Liver (tissue), 8 donors: ENCODE measurements at regions not wholly inside any gene's neighbourhood (a gene's known extent, or its start where the extent isn't known, plus 50 kb on each side); places are given as distances from the start of the nearest gene placed in this dataset.

ENCODE experiments used
- DNase-seq: peaks from one replicate; pipeline ENCODE4 v3.0.0-alpha.2; 2017; ENCODE audit warnings: low spot score
- H3K27ac ChIP-seq, 2 donors: one replicate each; pipeline ENCODE4 v1.7.0; 2013; ENCODE audit warnings: inconsistent platforms in 2 of 2, low read length in 2 of 2, control low read depth in 1 of 2, low read depth in 1 of 2, mild to moderate bottlenecking in 1 of 2
- H3K27me3 ChIP-seq, 4 donors: one replicate each; pipeline versions ENCODE4 v1.6.1 to v1.7.0; 2013; ENCODE audit warnings: low read length in 3 of 4, inconsistent platforms in 1 of 4, mild to moderate bottlenecking in 1 of 4, moderate library complexity in 1 of 4; ENCODE audit not compliant: control insufficient read depth in 4 of 4, insufficient read depth in 4 of 4
- H3K36me3 ChIP-seq, 4 donors: one replicate each; pipeline versions ENCODE4 v1.6.1 to v1.7.0; 2013; ENCODE audit warnings: low read length in 3 of 4, mild to moderate bottlenecking in 3 of 4, low read depth in 1 of 4, moderate library complexity in 1 of 4; ENCODE audit not compliant: control insufficient read depth in 4 of 4, insufficient read depth in 3 of 4
- H3K4me1 ChIP-seq, 4 donors: one replicate each; pipeline versions ENCODE4 v1.6.1 to v1.7.0; 2013; ENCODE audit warnings: low read length in 3 of 4, mild to moderate bottlenecking in 3 of 4, moderate library complexity in 1 of 4; ENCODE audit not compliant: control insufficient read depth in 4 of 4, insufficient read depth in 4 of 4
- H3K4me3 ChIP-seq, 3 donors: one replicate each; pipeline versions ENCODE4 v1.6.1 to v1.7.0; 2013; ENCODE audit warnings: low read length in 3 of 3, control low read depth in 1 of 3, low read depth in 1 of 3, mild to moderate bottlenecking in 1 of 3
- H3K9ac ChIP-seq, 2 donors: one replicate each; pipeline ENCODE4 v1.7.0; 2013; ENCODE audit warnings: low read length in 2 of 2, mild to moderate bottlenecking in 2 of 2, moderate library complexity in 2 of 2, control low read depth in 1 of 2, low read depth in 1 of 2
- H3K9me3 ChIP-seq, 4 donors: one replicate each; pipeline versions ENCODE4 v1.6.1 to v1.7.0; 2013; ENCODE audit warnings: low read length in 3 of 4; ENCODE audit not compliant: control insufficient read depth in 4 of 4
- EGR1 ChIP-seq, 2 donors: IDR thresholded peaks; 2 replicates each; pipeline ENCODE4 v1.6.1; 2016 to 2018; ENCODE audit warnings: antibody characterized with exemption in 2 of 2, low read depth in 2 of 2
- FOXA1 ChIP-seq: IDR thresholded peaks from 2 replicates; pipeline ENCODE4 v1.6.1; 2016; ENCODE audit warnings: antibody characterized with exemption
- GABPA ChIP-seq, 2 donors: IDR thresholded peaks in 1 of 2; conservative IDR thresholded peaks in 1 of 2; 2 replicates each; pipeline ENCODE4 v1.6.1; 2016; ENCODE audit warnings: antibody characterized with exemption in 2 of 2, mild to moderate bottlenecking in 1 of 2, moderate library complexity in 1 of 2
- HNF4A ChIP-seq, 2 donors: conservative IDR thresholded peaks; 2 replicates each; pipeline ENCODE4 v1.6.1; 2016; ENCODE audit warnings: antibody characterized with exemption in 2 of 2, mild to moderate bottlenecking in 2 of 2
- HNF4G ChIP-seq: IDR thresholded peaks from 2 replicates; pipeline ENCODE4 v1.6.1; 2016; ENCODE audit warnings: antibody characterized with exemption
- JUND ChIP-seq, 2 donors: IDR thresholded peaks; 2 replicates each; pipeline ENCODE4 v1.6.1; 2016; ENCODE audit warnings: antibody characterized with exemption in 2 of 2
- RAD21 ChIP-seq, 2 donors: IDR thresholded peaks; 2 replicates each; pipeline ENCODE4 v1.6.1; 2016; ENCODE audit warnings: antibody characterized with exemption in 2 of 2, mild to moderate bottlenecking in 2 of 2
- REST ChIP-seq: IDR thresholded peaks from 2 replicates; pipeline ENCODE4 v1.6.1; 2016; ENCODE audit warnings: antibody characterized with exemption, mild to moderate bottlenecking
- RXRA ChIP-seq, 2 donors: IDR thresholded peaks; 2 replicates each; pipeline ENCODE4 v1.6.1; 2017 to 2018; ENCODE audit warnings: antibody characterized with exemption in 2 of 2, mild to moderate bottlenecking in 1 of 2
- SP1 ChIP-seq: IDR thresholded peaks from 2 replicates; pipeline ENCODE4 v1.6.1; 2018; ENCODE audit warnings: antibody characterized with exemption, mild to moderate bottlenecking
- TAF1 ChIP-seq: conservative IDR thresholded peaks from 2 replicates; pipeline ENCODE4 v1.6.1; 2016; ENCODE audit warnings: antibody characterized with exemption, mild to moderate bottlenecking
- YY1 ChIP-seq: IDR thresholded peaks from 2 replicates; pipeline ENCODE4 v1.6.1; 2016; ENCODE audit warnings: antibody characterized with exemption, mild to moderate bottlenecking
- ZBTB33 ChIP-seq: IDR thresholded peaks from 2 replicates; pipeline ENCODE4 v1.6.1; 2016; ENCODE audit warnings: antibody characterized with exemption
- WGBS: extraction: QIAGEN DNeasy Blood & Tissue Kit; methylation state at CpG from one replicate; pipeline ENCODE4 v1.1.7; 2013; 5-methylcytosine and 5-hydroxymethylcytosine counted together
- TF ChIP-seq, protein P1 (sequence below): fragments of 150-350 bp; IDR thresholded peaks from 2 replicates; pipeline ENCODE4 v1.5.1; 2017; ENCODE audit warnings: improper control_type of control experiment, low read depth, low read length; ENCODE audit not compliant: missing input control
- TF ChIP-seq, protein P2 (sequence below): IDR thresholded peaks from 2 replicates; pipeline ENCODE4 v1.6.1; 2016; ENCODE audit warnings: antibody characterized with exemption
- donor health status: healthy.
- donor health status: healthy.
- donor health status: healthy.
- donor health status: healthy.
- donor health status: healthy.

GRCh38 chr18:45203677-45204076 lies 411.6 kb upstream of the SLC14A2 start (continued):
- TF ChIP-seq, protein P1, sequence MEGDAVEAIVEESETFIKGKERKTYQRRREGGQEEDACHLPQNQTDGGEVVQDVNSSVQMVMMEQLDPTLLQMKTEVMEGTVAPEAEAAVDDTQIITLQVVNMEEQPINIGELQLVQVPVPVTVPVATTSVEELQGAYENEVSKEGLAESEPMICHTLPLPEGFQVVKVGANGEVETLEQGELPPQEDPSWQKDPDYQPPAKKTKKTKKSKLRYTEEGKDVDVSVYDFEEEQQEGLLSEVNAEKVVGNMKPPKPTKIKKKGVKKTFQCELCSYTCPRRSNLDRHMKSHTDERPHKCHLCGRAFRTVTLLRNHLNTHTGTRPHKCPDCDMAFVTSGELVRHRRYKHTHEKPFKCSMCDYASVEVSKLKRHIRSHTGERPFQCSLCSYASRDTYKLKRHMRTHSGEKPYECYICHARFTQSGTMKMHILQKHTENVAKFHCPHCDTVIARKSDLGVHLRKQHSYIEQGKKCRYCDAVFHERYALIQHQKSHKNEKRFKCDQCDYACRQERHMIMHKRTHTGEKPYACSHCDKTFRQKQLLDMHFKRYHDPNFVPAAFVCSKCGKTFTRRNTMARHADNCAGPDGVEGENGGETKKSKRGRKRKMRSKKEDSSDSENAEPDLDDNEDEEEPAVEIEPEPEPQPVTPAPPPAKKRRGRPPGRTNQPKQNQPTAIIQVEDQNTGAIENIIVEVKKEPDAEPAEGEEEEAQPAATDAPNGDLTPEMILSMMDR, result no peak

DNA sequence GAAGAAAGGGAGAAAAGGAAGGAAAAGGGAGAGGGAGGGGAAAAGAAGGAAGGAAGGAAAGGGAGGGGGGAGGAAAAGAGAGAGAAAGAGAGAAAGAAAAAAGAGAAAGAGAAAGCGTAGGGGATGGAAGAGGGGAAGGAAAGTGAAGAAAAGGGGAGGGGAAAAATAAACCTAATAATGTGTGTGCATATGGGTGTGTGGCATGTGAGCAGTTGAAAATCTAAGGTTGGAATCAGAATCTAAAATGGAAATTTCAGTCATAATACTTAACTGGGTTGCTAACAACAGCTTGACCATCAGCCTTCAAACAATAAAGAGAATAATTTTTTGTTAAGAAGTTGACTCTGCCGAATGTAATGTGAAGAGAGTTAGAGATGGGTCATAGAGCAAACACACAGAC lies 407.9 kb upstream of the SLC14A2 start:
- Histone ChIP-seq H3K9me3 (no peaks in the 10 kb centered on the region), H3K36me3 (no peaks in the 10 kb centered on the region), H3K27me3 (no peaks in the 10 kb centered on the region), H3K9ac (no peak overlapping the region), H3K4me1 (no peaks in the 10 kb centered on the region), H3K27ac (no peak overlapping the region), H3K4me3 (no peak overlapping the region)
- WGBS, result 82% methylated on average over 2 of the region's 2 CpGs
- no peak for TF ChIP-seq EGR1 (IDR thresholded peaks at IDR 0.05; ENCODE audit: low read depth in 2 of 2)
- TF ChIP-seq HNF4A (conservative IDR thresholded peaks at IDR 0.05), result no peak
- TF ChIP-seq SP1, result no peak
- TF ChIP-seq RXRA (IDR thresholded peaks at IDR 0.05), result no peak
- TF ChIP-seq TAF1, result no peak
- no peak for TF ChIP-seq FOXA1
- TF ChIP-seq JUND (IDR thresholded peaks at IDR 0.05), result no peak
- TF ChIP-seq YY1, result no peak
- TF ChIP-seq, protein P1, result no peak
- no peak for TF ChIP-seq HNF4G
- TF ChIP-seq RAD21 (IDR thresholded peaks at IDR 0.05), result no peak
- TF ChIP-seq ZBTB33, result no peak
- DNase-seq, result no peak

DNA sequence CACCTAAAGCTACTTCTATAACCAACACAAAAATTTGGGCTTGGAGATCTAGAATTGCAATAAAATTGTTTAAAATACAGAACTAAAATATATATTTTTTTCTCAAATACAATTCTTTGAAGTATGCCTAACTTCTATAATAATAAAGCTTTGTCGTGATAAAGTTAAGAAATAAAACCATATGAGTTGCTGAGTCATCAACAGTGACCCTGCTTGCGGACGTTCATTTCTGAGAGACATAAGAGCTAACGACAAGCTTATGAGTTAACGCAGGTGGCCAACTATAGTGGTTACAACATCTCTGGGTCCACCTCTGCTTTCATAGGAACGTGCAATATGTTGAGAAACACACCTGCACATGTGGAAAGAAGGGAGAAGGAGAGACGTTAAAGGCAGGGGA lies 407.1 kb upstream of the SLC14A2 start:
- no peak for TF ChIP-seq GABPA (IDR thresholded peaks at IDR 0.05 in 1 of 2, conservative IDR thresholded peaks at IDR 0.05 in 1 of 2)
- TF ChIP-seq TAF1, result no peak
- no peak for TF ChIP-seq REST
- TF ChIP-seq YY1, result no peak
- TF ChIP-seq, protein P2, sequence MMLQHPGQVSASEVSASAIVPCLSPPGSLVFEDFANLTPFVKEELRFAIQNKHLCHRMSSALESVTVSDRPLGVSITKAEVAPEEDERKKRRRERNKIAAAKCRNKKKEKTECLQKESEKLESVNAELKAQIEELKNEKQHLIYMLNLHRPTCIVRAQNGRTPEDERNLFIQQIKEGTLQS, result no peak
- no peak for TF ChIP-seq HNF4A (conservative IDR thresholded peaks at IDR 0.05)
- no peak for TF ChIP-seq RAD21 (IDR thresholded peaks at IDR 0.05)
- no peak for TF ChIP-seq FOXA1
- no peak for TF ChIP-seq RXRA (IDR thresholded peaks at IDR 0.05)
- no peak for TF ChIP-seq ZBTB33
- TF ChIP-seq EGR1 (IDR thresholded peaks at IDR 0.05; ENCODE audit: low read depth in 2 of 2), result no peak
- no peak for TF ChIP-seq JUND (IDR thresholded peaks at IDR 0.05)
- TF ChIP-seq, protein P1, result no peak
- no peak for DNase-seq

More for the DNA sequence above, 407.1 kb upstream of the SLC14A2 start:
- Histone ChIP-seq H3K4me3 (no peak overlapping the region), H3K4me1 (no peaks in the 10 kb centered on the region), H3K9me3 (no peaks in the 10 kb centered on the region), H3K27me3 (no peaks in the 10 kb centered on the region), H3K27ac (no peak overlapping the region), H3K36me3 (no peaks in the 10 kb centered on the region), H3K9ac (no peak overlapping the region)
- 84% methylated on average over 7 of the region's 7 CpGs for WGBS
